HepG2 (cell line): ENCODE measurements at regions not wholly inside any gene's neighbourhood (a gene's known extent, or its start where the extent isn't known, plus 50 kb on each side); places are given as distances from the start of the nearest gene placed in this dataset.

Source experiments
- ATAC-seq: fragments of 200-7000 bp; cut with Tn5 transposase; 3 replicates; pipeline ENCODE4 v1.9.1; 2020; ENCODE audit warnings: mild to moderate bottlenecking, moderate library complexity
- BruUV-seq: library from RNA; stranded (reverse); fragments of 400-500 nt; replicated peaks from 2 replicates; lab custom pipeline; 2021; lab: Mats Ljungman, UMichigan
- CTCF ChIA-PET: fragments of 300-600 bp; formaldehyde crosslinking; extraction: SDS; loops from one replicate; lab custom pipeline; 2021; ENCODE audit warnings: low total read pairs, inconsistent platforms, low intra/inter-chr PET ratio; lab: Yijun Ruan, JAX
- POLR2A ChIA-PET: fragments of 350-600 bp; sonication (Branson Sonifier 250); formaldehyde crosslinking; loops from one replicate; lab custom pipeline; 2020; ENCODE audit warnings: antibody characterized with exemption, inconsistent platforms; lab: Yijun Ruan, JAX
- DNase-seq: peaks from one replicate; pipeline ENCODE4 v3.0.0-alpha.2; 2015; ENCODE audit warnings: low spot score
- FAIRE-seq: peaks from 3 replicates; lab custom pipeline; 2011; peaks lifted over from hg19 to GRCh38; lab: Jason Lieb, UNC
- H2AFZ ChIP-seq: one replicate; pipeline ENCODE4 v1.6.1; 2011; ENCODE audit warnings: low read length, inconsistent platforms
- H3K27ac ChIP-seq: fragments of 300-600 bp; 3 replicates; pipeline ENCODE4 v1.8.0; 2011; ENCODE audit warnings: mixed run types, mild to moderate bottlenecking, mixed read lengths, low read length, inconsistent platforms; ENCODE audit not compliant: insufficient read depth; ENCODE audit errors: extremely low read length
- H3K27me3 ChIP-seq, 2 experiments: fragments of 200-600 bp in 1 of 2; 2 replicates in 1 of 2; 3 replicates in 1 of 2; pipeline versions ENCODE4 v1.6.0 to v1.8.0; 2011; ENCODE audit warnings: low read length in 2 of 2, mild to moderate bottlenecking in 2 of 2, moderate library complexity in 2 of 2, inconsistent platforms in 1 of 2; ENCODE audit not compliant: insufficient read depth in 2 of 2, control insufficient read depth in 1 of 2
- H3K36me3 ChIP-seq, 2 experiments: fragments of 200-600 bp in 1 of 2; replicated peaks in 1 of 2; 2 replicates in 1 of 2; 3 replicates in 1 of 2; pipeline versions ENCODE4 v1.5.1 to v1.8.0; 2011; ENCODE audit warnings: low read length in 2 of 2, inconsistent platforms in 1 of 2; ENCODE audit not compliant: insufficient read depth in 2 of 2, control insufficient read depth in 1 of 2
- H3K4me1 ChIP-seq: 2 replicates; pipeline ENCODE4 v1.5.1; 2012; ENCODE audit warnings: low read length, inconsistent platforms; ENCODE audit not compliant: insufficient read depth
- H3K4me2 ChIP-seq: 2 replicates; pipeline ENCODE4 v1.6.0; 2011; ENCODE audit warnings: low read depth, low read length, inconsistent platforms
- H3K4me3 ChIP-seq, 3 experiments: fragments of 200-600 bp in 1 of 3; sonication (generic), shearing (Covaris generic) in 1 of 3; replicated peaks in 1 of 3; 2 replicates each; pipeline ENCODE4 v1.5.1; 2011 to 2016; ENCODE audit warnings: low read length in 3 of 3, inconsistent platforms in 2 of 3, low read depth in 2 of 3, mild to moderate bottlenecking in 2 of 3, control low read depth in 1 of 3, mixed read lengths in 1 of 3; ENCODE audit not compliant: insufficient read depth in 1 of 3
- H3K79me2 ChIP-seq: one replicate; pipeline ENCODE4 v1.6.1; 2011; ENCODE audit warnings: low read length, inconsistent platforms; ENCODE audit not compliant: insufficient read depth
- H3K9ac ChIP-seq: 2 replicates; pipeline ENCODE4 v1.6.0; 2011; ENCODE audit warnings: mild to moderate bottlenecking, low read depth, low read length, inconsistent platforms; ENCODE audit not compliant: insufficient read depth
- H3K9me3 ChIP-seq: 2 replicates; pipeline ENCODE4 v1.5.1; 2012; ENCODE audit warnings: mild to moderate bottlenecking, low read length
- H4K20me1 ChIP-seq: 2 replicates; pipeline ENCODE4 v1.6.0; 2011; ENCODE audit warnings: inconsistent platforms, mild to moderate bottlenecking, low read length, moderate library complexity; ENCODE audit not compliant: insufficient read depth
- ADNP ChIP-seq: sonication (generic); formaldehyde crosslinking; IDR thresholded peaks from 2 replicates; pipeline ENCODE4 v1.4.0; 2020; ENCODE audit warnings: missing genetic modification reagents
- CEBPZ ChIP-seq: IDR thresholded peaks from 2 replicates; pipeline ENCODE4 v1.6.1; 2012; ENCODE audit warnings: low read length, improper control_type of control experiment
- ELF1 ChIP-seq: sonication (generic); formaldehyde crosslinking; IDR thresholded peaks from 2 replicates; pipeline ENCODE4 v1.4.0; 2020; ENCODE audit warnings: missing genetic modification reagents
- MBNL3 ChIP-seq: fragments of 250-450 bp; sonication (Bioruptor Pico); conservative IDR thresholded peaks from 2 replicates; pipeline ENCODE4 v1.8.0; 2022; ENCODE audit warnings: mild to moderate bottlenecking, inconsistent platforms
- PAWR ChIP-seq: sonication (generic); formaldehyde crosslinking; IDR thresholded peaks from 2 replicates; pipeline ENCODE4 v1.4.0; 2020; ENCODE audit warnings: missing genetic modification reagents, mild to moderate bottlenecking, borderline replicate concordance
- SCMH1 ChIP-seq: sonication (generic); formaldehyde crosslinking; IDR thresholded peaks from 2 replicates; pipeline ENCODE4 v1.9.0; 2021; ENCODE audit warnings: missing genetic modification reagents, mild to moderate bottlenecking, borderline replicate concordance
- SSRP1 ChIP-seq: IDR thresholded peaks from 2 replicates; pipeline ENCODE4 v1.6.1; 2016; ENCODE audit warnings: control low read depth
- YEATS2 ChIP-seq: sonication (generic); formaldehyde crosslinking; IDR thresholded peaks from 2 replicates; pipeline ENCODE4 v1.4.0; 2020; ENCODE audit warnings: missing genetic modification reagents, borderline replicate concordance
- ZBTB20 ChIP-seq: sonication (generic); formaldehyde crosslinking; IDR thresholded peaks from 2 replicates; pipeline ENCODE4 v1.8.1; 2023; ENCODE audit warnings: missing genetic modification reagents, low read depth, mild to moderate bottlenecking, borderline replicate concordance
- ZNF235 ChIP-seq: sonication (generic); formaldehyde crosslinking; IDR thresholded peaks from 2 replicates; pipeline ENCODE4 v1.8.1; 2023; ENCODE audit warnings: mild to moderate bottlenecking, missing genetic modification reagents, borderline replicate concordance
- ZNF530 ChIP-seq: sonication (generic); formaldehyde crosslinking; IDR thresholded peaks from 2 replicates; pipeline ENCODE4 v1.5.0; 2020; ENCODE audit warnings: low read depth, mild to moderate bottlenecking, missing genetic modification reagents
- ZNF773 ChIP-seq: sonication (generic); formaldehyde crosslinking; IDR thresholded peaks from 2 replicates; pipeline ENCODE4 v1.4.0; 2020; ENCODE audit warnings: missing genetic modification reagents, borderline replicate concordance
- ZNF816 ChIP-seq: sonication (generic); formaldehyde crosslinking; IDR thresholded peaks from 2 replicates; pipeline ENCODE4 v1.8.0; 2022; ENCODE audit warnings: missing genetic modification reagents, mild to moderate bottlenecking, borderline replicate concordance
- ZSCAN21 ChIP-seq: sonication (generic); formaldehyde crosslinking; IDR thresholded peaks from 2 replicates; pipeline ENCODE4 v1.8.0; 2022; ENCODE audit warnings: mild to moderate bottlenecking, missing genetic modification reagents, moderate library complexity, borderline replicate concordance
- WGBS: methylation state at CpG from one replicate; pipeline ENCODE4 v1.1.6; 2017; ENCODE audit warnings: low lambda C conversion rate; 5-methylcytosine and 5-hydroxymethylcytosine counted together
- in situ Hi-C: cut with HindIII; loops from 2 replicates; pipeline ENCODE4 v1.10.0; 2017; ENCODE audit warnings: low pct_unique_long_range_greater_than_20kb; ENCODE audit not compliant: extremely low pct_ligation_motif_present
- intact Hi-C: fragments of 100-400 bp; cut with micrococcal nuclease; formaldehyde crosslinking; loops from one replicate; pipeline ENCODE4 v1.10.0; 2022; ENCODE audit not compliant: unreplicated experiment
- TF ChIP-seq, protein P1 (sequence below): sonication (generic); formaldehyde crosslinking; IDR thresholded peaks from 2 replicates; pipeline ENCODE4 v1.5.0; 2020; ENCODE audit warnings: missing genetic modification reagents

DNA sequence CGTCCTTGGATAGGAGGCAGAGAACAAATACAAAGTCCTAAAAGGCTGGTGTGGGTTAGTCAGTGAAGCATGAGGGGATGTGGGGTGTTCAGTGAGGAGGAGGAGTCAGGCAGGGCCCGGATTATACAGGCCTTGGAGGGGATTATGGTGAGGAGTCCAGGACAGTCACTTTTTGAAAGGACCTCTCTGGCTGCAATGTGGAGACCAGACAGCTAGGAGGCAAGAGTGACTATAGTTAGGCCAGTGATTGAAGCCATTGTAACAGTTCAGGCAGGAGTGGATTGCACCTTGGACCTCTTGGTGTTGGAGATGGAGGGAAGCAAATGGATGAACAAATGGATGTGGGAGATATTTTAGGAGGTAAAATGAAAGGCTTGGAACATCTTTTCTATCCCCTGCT is 115.8 kb downstream of the C1orf94 start (continued):
- TF ChIP-seq, protein P1, sequence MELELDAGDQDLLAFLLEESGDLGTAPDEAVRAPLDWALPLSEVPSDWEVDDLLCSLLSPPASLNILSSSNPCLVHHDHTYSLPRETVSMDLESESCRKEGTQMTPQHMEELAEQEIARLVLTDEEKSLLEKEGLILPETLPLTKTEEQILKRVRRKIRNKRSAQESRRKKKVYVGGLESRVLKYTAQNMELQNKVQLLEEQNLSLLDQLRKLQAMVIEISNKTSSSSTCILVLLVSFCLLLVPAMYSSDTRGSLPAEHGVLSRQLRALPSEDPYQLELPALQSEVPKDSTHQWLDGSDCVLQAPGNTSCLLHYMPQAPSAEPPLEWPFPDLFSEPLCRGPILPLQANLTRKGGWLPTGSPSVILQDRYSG (CRISPR knock-in tag): no peak
- no peak for TF ChIP-seq ZNF235 (CRISPR knock-in tag)
- no peak for TF ChIP-seq ZNF816 (CRISPR knock-in tag)
- TF ChIP-seq ZNF530: no peak
- TF ChIP-seq ZSCAN21 (CRISPR knock-in tag): no peak
- no peak for TF ChIP-seq SCMH1
- no peak for TF ChIP-seq ZBTB20 (CRISPR knock-in tag)
- no peak for TF ChIP-seq CEBPZ
- TF ChIP-seq ADNP (CRISPR knock-in tag): no peak

DNA sequence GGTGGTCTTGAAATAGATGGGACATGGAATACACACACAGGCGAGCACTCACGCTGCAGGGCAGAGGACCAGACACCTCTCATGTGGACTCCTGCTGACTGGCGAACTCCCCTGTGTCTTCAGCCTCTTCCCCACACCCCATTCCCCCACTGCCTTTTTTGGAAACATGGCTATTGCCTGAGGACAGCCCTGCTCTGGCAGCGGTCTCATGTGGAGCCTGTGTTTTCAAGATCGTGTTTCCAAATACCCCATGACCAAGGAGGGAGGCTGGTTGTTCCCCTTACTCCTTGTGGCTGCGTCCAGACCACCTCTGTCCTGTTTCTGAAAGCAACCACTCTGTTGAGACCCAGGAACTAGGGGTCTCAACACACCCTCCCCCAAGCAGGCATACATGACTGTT is 119.4 kb downstream of the C1orf94 start:
- intact Hi-C loops: no loop called here
- TF ChIP-seq ZNF773 (CRISPR knock-in tag) (no peak), SSRP1 (CRISPR knock-in tag) (no peak), MBNL3 (no peak), PAWR (no peak), ELF1 (CRISPR knock-in tag) (no peak), YEATS2 (CRISPR knock-in tag) (no peak)

More for the DNA sequence above, 119.4 kb downstream of the C1orf94 start:
- ChIA-PET CTCF (no interaction called here), POLR2A (no interaction called here)
- H3K4me2 ChIP-seq: no peak overlapping the region
- no peaks in the 10 kb centered on the region for H4K20me1 ChIP-seq
- FAIRE-seq: no peak
- no peaks in the 10 kb centered on the region for H3K36me3 ChIP-seq
- H3K27ac ChIP-seq: no peak overlapping the region
- DNase-seq: no peak
- in situ Hi-C loops: no loop called here
- no peaks in the 10 kb centered on the region for H3K79me2 ChIP-seq
- BruUV-seq: no TSS peak
- no peak for ATAC-seq
- 5% methylated on average over 6 of the region's 6 CpGs for WGBS
- H3K9ac ChIP-seq: no peak overlapping the region
- no peaks in the 10 kb centered on the region for H3K27me3 ChIP-seq
- H3K4me1 ChIP-seq: no peaks in the 10 kb centered on the region
- no peak overlapping the region for H2AFZ ChIP-seq
- no peak overlapping the region for H3K4me3 ChIP-seq
- no peaks in the 10 kb centered on the region for H3K9me3 ChIP-seq
